IMR-90 (cell line): ENCODE measurements at regions not wholly inside any gene's neighbourhood (a gene's known extent, or its start where the extent isn't known, plus 50 kb on each side); places are given as distances from the start of the nearest gene placed in this dataset.

Experiments used
- CEBPB ChIP-seq: IDR thresholded peaks from 2 replicates; pipeline ENCODE4 v1.6.1; 2012; ENCODE audit warnings: low read depth, low read length, improper control_type of control experiment
- CHD1 ChIP-seq: IDR thresholded peaks from 2 replicates; pipeline ENCODE4 v1.6.1; 2012; ENCODE audit warnings: low read depth, low read length, improper control_type of control experiment
- CTCF ChIP-seq: conservative IDR thresholded peaks from 2 replicates; pipeline ENCODE4 v1.5.1; 2012; ENCODE audit warnings: mild to moderate bottlenecking, low read depth, low read length, improper control_type of control experiment
- MAFK ChIP-seq: IDR thresholded peaks from 2 replicates; pipeline ENCODE4 v1.6.1; 2012; ENCODE audit warnings: low read depth, low read length, improper control_type of control experiment
- POLR2A ChIP-seq: IDR thresholded peaks from 2 replicates; pipeline ENCODE4 v1.6.1; 2012; ENCODE audit warnings: mild to moderate bottlenecking, low read depth, low read length
- SMC3 ChIP-seq: fragments of 150-350 bp; IDR thresholded peaks from 2 replicates; pipeline ENCODE4 v1.6.1; 2016; ENCODE audit warnings: low read depth, mild to moderate bottlenecking, antibody characterized with exemption, low read length, moderate library complexity

GRCh38 chr17:14731591-14731990, 430.7 kb downstream of the HS3ST3B1 start:
- TF ChIP-seq CEBPB (no peak), CTCF (no peak), SMC3 (no peak), CHD1 (no peak), MAFK (no peak), POLR2A (no peak)
